Astrocyte (in vitro differentiated cells and primary cell): ENCODE measurements at regions not wholly inside any gene's neighbourhood (a gene's known extent, or its start where the extent isn't known, plus 50 kb on each side); places are given as distances from the start of the nearest gene placed in this dataset.
A peak's percentile ranks its signal among the peaks of the same experiment; 100 is the strongest.

Experiments used
- DNase-seq: peaks from one replicate; pipeline ENCODE4 v3.0.0-alpha.2; 2010; ENCODE audit warnings: low read depth
- FAIRE-seq: peaks from 2 replicates; lab custom pipeline; 2011; peaks lifted over from hg19 to GRCh38; lab: Jason Lieb, UNC
- H2AFZ ChIP-seq: 2 replicates; pipeline ENCODE4 v1.6.0; 2012; ENCODE audit warnings: low read depth, low read length, inconsistent platforms
- H3K27ac ChIP-seq: 2 replicates; pipeline ENCODE4 v1.5.1; 2011; ENCODE audit warnings: low read depth, low read length, inconsistent platforms
- H3K27me3 ChIP-seq: 2 replicates; pipeline ENCODE4 v1.6.0; 2011; ENCODE audit warnings: low read length, inconsistent platforms; ENCODE audit not compliant: insufficient read depth
- H3K36me3 ChIP-seq: 2 replicates; pipeline ENCODE4 v1.5.1; 2011; ENCODE audit warnings: low read length, inconsistent platforms; ENCODE audit not compliant: insufficient read depth
- H3K4me1 ChIP-seq: 2 replicates; pipeline ENCODE4 v1.5.1; 2011; ENCODE audit warnings: low read length, inconsistent platforms; ENCODE audit not compliant: insufficient read depth
- H3K4me2 ChIP-seq: 2 replicates; pipeline ENCODE4 v1.6.0; 2012; ENCODE audit warnings: low read length, inconsistent platforms
- H3K4me3 ChIP-seq: 2 replicates; pipeline ENCODE4 v1.5.1; 2011; ENCODE audit warnings: low read depth, mild to moderate bottlenecking, low read length, inconsistent platforms; ENCODE audit not compliant: insufficient read depth
- H3K79me2 ChIP-seq: 2 replicates; pipeline ENCODE4 v1.6.0; 2012; ENCODE audit warnings: mild to moderate bottlenecking, low read length, inconsistent platforms; ENCODE audit not compliant: insufficient read depth
- H3K9ac ChIP-seq: 2 replicates; pipeline ENCODE4 v1.6.0; 2012; ENCODE audit warnings: mild to moderate bottlenecking, low read length, inconsistent platforms
- H3K9me3 ChIP-seq: 2 replicates; pipeline ENCODE4 v1.5.1; 2012; ENCODE audit warnings: low read depth, mild to moderate bottlenecking, low read length, inconsistent platforms; ENCODE audit not compliant: insufficient read depth
- H4K20me1 ChIP-seq: 2 replicates; pipeline ENCODE4 v1.6.0; 2012; ENCODE audit warnings: low read length, inconsistent platforms; ENCODE audit not compliant: insufficient read depth
- H3K27ac Mint-ChIP-seq: one replicate; pipeline ENCODE4 v1.8.0; 2021; ENCODE audit warnings: mild to moderate bottlenecking, mixed read lengths; ENCODE audit not compliant: unreplicated experiment
- H3K27me3 Mint-ChIP-seq: one replicate; pipeline ENCODE4 v1.8.0; 2021; ENCODE audit warnings: low read depth, mixed read lengths; ENCODE audit not compliant: unreplicated experiment
- H3K36me3 Mint-ChIP-seq: one replicate; pipeline ENCODE4 v1.8.0; 2021; ENCODE audit warnings: low read depth, mixed read lengths; ENCODE audit not compliant: unreplicated experiment
- H3K4me1 Mint-ChIP-seq: one replicate; pipeline ENCODE4 v1.8.0; 2021; ENCODE audit warnings: low read depth, mixed read lengths; ENCODE audit not compliant: unreplicated experiment
- H3K4me3 Mint-ChIP-seq: one replicate; pipeline ENCODE4 v1.8.0; 2021; ENCODE audit warnings: mild to moderate bottlenecking, moderate library complexity, mixed read lengths; ENCODE audit not compliant: unreplicated experiment
- H3K9me3 Mint-ChIP-seq: one replicate; pipeline ENCODE4 v1.8.0; 2021; ENCODE audit warnings: mild to moderate bottlenecking, mixed read lengths; ENCODE audit not compliant: unreplicated experiment
- CTCF ChIP-seq: IDR thresholded peaks from 2 replicates; pipeline ENCODE4 v1.5.1; 2011; ENCODE audit warnings: low read depth, mild to moderate bottlenecking, inconsistent platforms, low read length, moderate library complexity; ENCODE audit not compliant: insufficient read depth
- EZH2 ChIP-seq: IDR thresholded peaks from 2 replicates; pipeline ENCODE4 v1.6.1; 2012; ENCODE audit warnings: mild to moderate bottlenecking, low read length, inconsistent platforms; ENCODE audit not compliant: insufficient read depth

- H3K4me2 ChIP-seq: no peak overlapping the region
- Mint-ChIP-seq H3K9me3 (no peaks in the 10 kb centered on the region), H3K27ac (peak overlapping the region; percentile 17), H3K27me3 (no peaks in the 10 kb centered on the region), H3K4me3 (no peak overlapping the region), H3K4me1 (peaks cover 14% of the 10 kb centered on the region), H3K36me3 (no peaks in the 10 kb centered on the region)
- no peaks in the 10 kb centered on the region for H4K20me1 ChIP-seq
- no peaks in the 10 kb centered on the region for H3K4me1 ChIP-seq
- no peak overlapping the region for H3K4me3 ChIP-seq
- no peaks in the 10 kb centered on the region for H3K27me3 ChIP-seq
- DNase-seq (peak; percentile 39), FAIRE-seq (no peak)
- H3K9me3 ChIP-seq: no peaks in the 10 kb centered on the region
- H3K27ac ChIP-seq: no peak overlapping the region
- no peak overlapping the region for H3K9ac ChIP-seq
- no peak overlapping the region for H2AFZ ChIP-seq
- H3K36me3 ChIP-seq: no peaks in the 10 kb centered on the region
- no peak for TF ChIP-seq CTCF
- no peak for TF ChIP-seq EZH2
- H3K79me2 ChIP-seq: no peaks in the 10 kb centered on the region
Observed at GRCh38 chr6:4441981-4442434, 306.6 kb upstream of the ECI2 start.

- Histone ChIP-seq H3K79me2 (no peaks in the 10 kb centered on the region), H2AFZ (no peak overlapping the region), H3K36me3 (no peaks in the 10 kb centered on the region), H3K9me3 (no peaks in the 10 kb centered on the region), H3K4me1 (no peaks in the 10 kb centered on the region), H3K27ac (no peak overlapping the region), H3K9ac (no peak overlapping the region), H4K20me1 (no peaks in the 10 kb centered on the region), H3K27me3 (no peaks in the 10 kb centered on the region), H3K4me3 (no peak overlapping the region), H3K4me2 (no peak overlapping the region)
- H3K9me3 Mint-ChIP-seq: no peaks in the 10 kb centered on the region
- DNase-seq: no peak
- no peak overlapping the region for H3K4me3 Mint-ChIP-seq
- no peak for TF ChIP-seq EZH2
- no peak for TF ChIP-seq CTCF
- peaks cover 21% of the 10 kb centered on the region for H3K4me1 Mint-ChIP-seq
- no peaks in the 10 kb centered on the region for H3K36me3 Mint-ChIP-seq
- H3K27ac Mint-ChIP-seq: no peak overlapping the region
- no peaks in the 10 kb centered on the region for H3K27me3 Mint-ChIP-seq
- no peak for FAIRE-seq
Observed at GRCh38 chr6:4439159-4439558, 303.8 kb upstream of the ECI2 start.

GRCh38 chr6:4437342-4437741, 302.0 kb upstream of the ECI2 start:
- H3K36me3 ChIP-seq: no peaks in the 10 kb centered on the region
- Mint-ChIP-seq H3K36me3 (no peaks in the 10 kb centered on the region), H3K9me3 (no peaks in the 10 kb centered on the region)

More at GRCh38 chr6:4437342-4437741, 302.0 kb upstream of the ECI2 start:
- Mint-ChIP-seq H3K27ac (no peak overlapping the region), H3K27me3 (peaks cover 4% of the 10 kb centered on the region), H3K4me1 (peaks cover 21% of the 10 kb centered on the region), H3K4me3 (no peak overlapping the region)
- Histone ChIP-seq H3K4me3 (no peak overlapping the region), H3K9ac (no peak overlapping the region), H3K27ac (no peak overlapping the region), H3K4me1 (no peaks in the 10 kb centered on the region), H3K9me3 (no peaks in the 10 kb centered on the region), H2AFZ (no peak overlapping the region), H3K4me2 (no peak overlapping the region), H3K27me3 (no peaks in the 10 kb centered on the region), H3K79me2 (no peaks in the 10 kb centered on the region), H4K20me1 (no peaks in the 10 kb centered on the region)
- no peak for FAIRE-seq
- no peak for DNase-seq
- TF ChIP-seq EZH2 (no peak), CTCF (no peak)
